Left ventricle myocardium inferior (tissue), 1 donor: ENCODE measurements at regions not wholly inside any gene's neighbourhood (a gene's known extent, or its start where the extent isn't known, plus 50 kb on each side); places are given as distances from the start of the nearest gene placed in this dataset.

Experiments
- DNase-seq: peaks from one replicate; pipeline ENCODE4 v3.0.0-alpha.2; 2020
- H3K27ac ChIP-seq: fragments of 200-600 bp; replicated peaks from 2 replicates; pipeline ENCODE4 v1.8.0; 2021
- H3K27me3 ChIP-seq: fragments of 200-600 bp; 2 replicates; pipeline ENCODE4 v1.8.0; 2021; ENCODE audit warnings: low read depth
- H3K36me3 ChIP-seq: fragments of 200-600 bp; 2 replicates; pipeline ENCODE4 v1.8.0; 2021
- H3K4me1 ChIP-seq: fragments of 200-600 bp; 2 replicates; pipeline ENCODE4 v1.8.0; 2021
- H3K4me3 ChIP-seq: fragments of 200-600 bp; 2 replicates; pipeline ENCODE4 v1.8.0; 2021; ENCODE audit warnings: mild to moderate bottlenecking, moderate library complexity
- H3K9me3 ChIP-seq: fragments of 200-600 bp; replicated peaks from 2 replicates; pipeline ENCODE4 v1.8.0; 2021
- CTCF ChIP-seq: fragments of 200-600 bp; IDR thresholded peaks from 2 replicates; pipeline ENCODE4 v1.8.0; 2021; ENCODE audit warnings: antibody characterized with exemption, mild to moderate bottlenecking, borderline replicate concordance
- intact Hi-C: fragments of 100-400 bp; cut with micrococcal nuclease; formaldehyde crosslinking; loops from one replicate; pipeline ENCODE4 v1.11.0; 2022
- donor health status: DM: no; HTN: yes; CAD: no; lungs with severe emphysema.

- intact Hi-C loops = no loop called here
- no peak overlapping the region for H3K27ac ChIP-seq
- H3K4me3 ChIP-seq = peak overlapping the region; percentile 78
- TF ChIP-seq CTCF = no peak
- H3K27me3 ChIP-seq = peaks cover 7% of the 10 kb centered on the region
- no peak for DNase-seq
- H3K9me3 ChIP-seq = no peaks in the 10 kb centered on the region
- peaks cover 21% of the 10 kb centered on the region for H3K4me1 ChIP-seq
- H3K36me3 ChIP-seq = no peaks in the 10 kb centered on the region
Measured at GRCh38 chr12:77325511-77326236, 260.3 kb upstream of the E2F7 start.

GRCh38 chr12:77324763-77325468 is 259.5 kb upstream of the E2F7 start:
- Histone ChIP-seq H3K4me1 (peaks cover 21% of the 10 kb centered on the region), H3K27me3 (peaks cover 7% of the 10 kb centered on the region), H3K4me3 (peak overlapping the region; percentile 78), H3K27ac (peak overlapping the region; percentile 43), H3K36me3 (no peaks in the 10 kb centered on the region), H3K9me3 (no peaks in the 10 kb centered on the region)
- DNase-seq = peak; percentile 76
- intact Hi-C loops = no loop called here
- peak; percentile 61 for TF ChIP-seq CTCF

GRCh38 chr12:77324416-77324762 is 259.0 kb upstream of the E2F7 start:
- intact Hi-C loops = no loop called here
- H3K36me3 ChIP-seq = no peaks in the 10 kb centered on the region
- peaks cover 7% of the 10 kb centered on the region for H3K27me3 ChIP-seq
- H3K4me3 ChIP-seq = peak overlapping the region; percentile 78
- TF ChIP-seq CTCF = no peak
- DNase-seq = no peak
- H3K27ac ChIP-seq = peak overlapping the region; percentile 43
- H3K4me1 ChIP-seq = peaks cover 21% of the 10 kb centered on the region
- no peaks in the 10 kb centered on the region for H3K9me3 ChIP-seq

DNA sequence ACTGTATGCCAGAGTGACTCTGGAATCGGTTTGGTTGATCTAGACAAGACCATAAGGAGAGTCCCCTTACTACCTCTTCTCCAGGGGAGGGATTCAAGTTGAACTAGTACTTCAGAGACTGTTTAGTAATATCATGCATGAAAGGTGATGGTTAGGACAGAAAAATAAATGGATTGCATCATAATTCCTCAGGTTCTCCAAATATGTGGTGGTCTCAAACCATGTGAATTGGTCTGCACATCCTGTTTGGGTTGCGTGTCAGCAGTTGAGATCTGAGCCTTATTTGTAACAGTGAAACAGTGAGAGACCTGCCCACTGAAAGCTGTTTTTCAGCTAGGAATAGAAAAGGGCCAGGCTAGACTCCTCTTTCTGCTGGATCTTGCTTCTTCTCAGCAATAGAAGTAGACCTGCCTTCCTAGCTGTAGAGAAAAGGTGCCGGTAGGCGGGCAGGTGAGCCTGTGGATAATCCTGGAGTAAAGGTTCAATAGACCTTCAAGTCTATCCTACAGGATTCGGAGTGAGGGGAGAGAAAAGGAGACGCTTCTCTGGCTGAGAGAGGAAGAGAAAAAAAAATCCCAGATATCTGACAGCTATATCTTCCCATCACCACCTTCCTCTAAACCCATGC is 258.5 kb upstream of the E2F7 start:
- H3K27ac ChIP-seq = no peak overlapping the region
- no peaks in the 10 kb centered on the region for H3K36me3 ChIP-seq
- no peak for TF ChIP-seq CTCF
- H3K4me1 ChIP-seq = peaks cover 21% of the 10 kb centered on the region
- peak overlapping the region; percentile 78 for H3K4me3 ChIP-seq
- intact Hi-C loops = no loop called here
- peaks cover 7% of the 10 kb centered on the region for H3K27me3 ChIP-seq
- no peak for DNase-seq
- H3K9me3 ChIP-seq = no peaks in the 10 kb centered on the region

GRCh38 chr12:77319166-77319565 is 253.8 kb upstream of the E2F7 start:
- Histone ChIP-seq H3K4me1 (peaks cover 12% of the 10 kb centered on the region), H3K36me3 (no peaks in the 10 kb centered on the region), H3K4me3 (no peak overlapping the region), H3K9me3 (no peaks in the 10 kb centered on the region), H3K27me3 (no peaks in the 10 kb centered on the region), H3K27ac (no peak overlapping the region)
- no peak for DNase-seq
- TF ChIP-seq CTCF = no peak
- intact Hi-C loops = no loop called here
